ENCODE measurements at regions not wholly inside any gene's neighbourhood (a gene's known extent, or its start where the extent isn't known, plus 50 kb on each side); places are given as distances from the start of the nearest gene placed in this dataset.

- H3K79me2 ChIP-seq (ENCODE audit: insufficient read depth, low read length), result no peaks in the 10 kb centered on the region
- ATAC-seq (no peak), DNase-seq (ENCODE audit: low read depth, low spot score) (no peak)
- no TSS peak for BruUV-seq (replicated peaks)
- H3K27me3 ChIP-seq (ENCODE audit: insufficient read depth, low read length), result no peaks in the 10 kb centered on the region
- no peak overlapping the region for H3K4me2 ChIP-seq (ENCODE audit: low read length)
- H2AFZ ChIP-seq (ENCODE audit: low read depth, low read length, poor library complexity, severe bottlenecking), result peak overlapping the region; percentile 63
- RAD21 ChIA-PET (ENCODE audit: low non-redundant PET in 1 of 2, low total read pairs in 2 of 2, uncharacterized antibody in 2 of 2, unreplicated experiment in 2 of 2), result no interaction called here
- H4K20me1 ChIP-seq (ENCODE audit: insufficient read depth), result no peaks in the 10 kb centered on the region
- no peak overlapping the region for H3K4me3 ChIP-seq (replicated peaks in 1 of 2; ENCODE audit: low read depth in 1 of 2, low read length in 2 of 2)
- TF ChIP-seq ZFX (IDR thresholded peaks at IDR 0.05) (no peak), JUND (IDR thresholded peaks at IDR 0.05) (no peak), SP1 (IDR thresholded peaks at IDR 0.05; ENCODE audit: low read depth) (no peak), RAD21 (IDR thresholded peaks at IDR 0.05; ENCODE audit: low read depth) (no peak), POLR2A (IDR thresholded peaks at IDR 0.05; ENCODE audit: borderline replicate concordance, extremely low read depth, insufficient read depth, insufficient read length) (no peak), EZH2 (IDR thresholded peaks at IDR 0.05) (no peak), POLR2AphosphoS5 (IDR thresholded peaks at IDR 0.05; ENCODE audit: low read depth, low read length) (no peak), ZNF274 (IDR thresholded peaks at IDR 0.05; ENCODE audit: low read depth, low read length) (no peak), ZBTB33 (IDR thresholded peaks at IDR 0.05; ENCODE audit: extremely low read depth, insufficient replicate concordance, low read length) (no peak), SRF (IDR thresholded peaks at IDR 0.05; ENCODE audit: low read depth) (no peak), EZH2phosphoT487 (IDR thresholded peaks at IDR 0.05; ENCODE audit: borderline replicate concordance) (no peak), TCF7L2 (IDR thresholded peaks at IDR 0.05; ENCODE audit: borderline replicate concordance, extremely low read depth, insufficient read depth, insufficient read length) (no peak), CBX3 (IDR thresholded peaks at IDR 0.05; ENCODE audit: low read depth) (no peak), FOSL1 (IDR thresholded peaks at IDR 0.05; ENCODE audit: low read depth) (no peak), ELF1 (IDR thresholded peaks at IDR 0.05; ENCODE audit: borderline replicate concordance, low read depth) (no peak), REST (IDR thresholded peaks at IDR 0.05; ENCODE audit: low read depth) (no peak), MAX (IDR thresholded peaks at IDR 0.05) (no peak), EGR1 (IDR thresholded peaks at IDR 0.05; ENCODE audit: low read depth) (no peak), YY1 (IDR thresholded peaks at IDR 0.05; ENCODE audit: extremely low read depth, insufficient replicate concordance, low read depth, low read length) (no peak), ATF3 (IDR thresholded peaks at IDR 0.05) (no peak)
- H3K9ac ChIP-seq (ENCODE audit: low read length), result no peak overlapping the region
- peaks cover 6 to 15% of the 10 kb centered on the region in 2 experiments; a peak in 2 of 4 replicates for H3K4me1 ChIP-seq (ENCODE audit: control insufficient read depth in 1 of 2, insufficient read depth in 2 of 2, low read length in 2 of 2)
- H3K9me2 ChIP-seq (ENCODE audit: insufficient read depth), result no peaks in the 10 kb centered on the region
- intact Hi-C loops (cut with micrococcal nuclease), result no loop called here
- POLR2A ChIA-PET, result no interaction called here
- CTCF ChIA-PET, result no interaction called here
- no peaks in the 10 kb centered on the region for H3K36me3 ChIP-seq (ENCODE audit: control insufficient read depth in 1 of 2, insufficient read depth in 2 of 2, low read length in 2 of 2)
- peaks cover 0 to 2% of the 10 kb centered on the region in 2 experiments; a peak in 1 of 4 replicates for H3K9me3 ChIP-seq (ENCODE audit: control insufficient read depth in 1 of 2, insufficient read depth in 1 of 2, low read depth in 1 of 2, low read length in 2 of 2)
- H3K27ac ChIP-seq (ENCODE audit: low read depth, low read length), result no peak overlapping the region
These were observed 90.8 kb upstream of the SLC2A1 start for GRCh38 chr1:43049481-43049880.

All from HCT116 (cell line).